Activated CD8-positive, alpha-beta memory T cell treated with anti-CD3 and anti-CD28 coated beads, Interleukin-2, amount 10 ng/mL, durations not matched to agents 7 days and 5 days (primary cell): ENCODE measurements at regions not wholly inside any gene's neighbourhood (a gene's known extent, or its start where the extent isn't known, plus 50 kb on each side); places are given as distances from the start of the nearest gene placed in this dataset.

ENCODE experiments used
- ATAC-seq: fragments of 150-1000 bp; cut with Tn5 transposase; one replicate; pipeline ENCODE4 v1.10.0; 2021; ENCODE audit warnings: moderate library complexity
- CTCF ChIA-PET: fragments of 350-600 bp; sonication (Branson Sonifier 250); formaldehyde crosslinking; loops from one replicate; lab custom pipeline; 2021; ENCODE audit warnings: antibody characterized with exemption; lab: Charles Lee
- DNase-seq: peaks from one replicate; pipeline ENCODE4 v3.0.0-alpha.2; 2020
- H3K27ac Mint-ChIP-seq: one replicate; pipeline ENCODE4 v1.8.0; 2021; ENCODE audit warnings: mild to moderate bottlenecking, mixed read lengths
- H3K27me3 Mint-ChIP-seq: one replicate; pipeline ENCODE4 v1.8.0; 2021; ENCODE audit warnings: mixed read lengths
- H3K36me3 Mint-ChIP-seq: one replicate; pipeline ENCODE4 v1.8.0; 2021; ENCODE audit warnings: mild to moderate bottlenecking, mixed read lengths
- H3K4me1 Mint-ChIP-seq: one replicate; pipeline ENCODE4 v1.8.0; 2021; ENCODE audit warnings: mixed read lengths
- H3K4me3 Mint-ChIP-seq: one replicate; pipeline ENCODE4 v1.8.0; 2021; ENCODE audit warnings: mild to moderate bottlenecking, moderate library complexity, mixed read lengths
- H3K9me3 Mint-ChIP-seq: one replicate; pipeline ENCODE4 v1.8.0; 2022; ENCODE audit warnings: low read depth, mixed read lengths

- Mint-ChIP-seq H3K27me3 (no peaks in the 10 kb centered on the region), H3K9me3 (peaks cover 9% of the 10 kb centered on the region), H3K27ac (no peak overlapping the region), H3K4me3 (no peak overlapping the region), H3K4me1 (no peaks in the 10 kb centered on the region), H3K36me3 (no peaks in the 10 kb centered on the region)
- ATAC-seq (no peak), DNase-seq (no peak)
- CTCF ChIA-PET: no interaction called here
Observed at GRCh38 chr4:62410371-62411003, 1210.4 kb downstream of the ADGRL3 start.

GRCh38 chr4:62408454-62408853, 1208.3 kb downstream of the ADGRL3 start:
- DNase-seq (no peak), ATAC-seq (no peak)
- Mint-ChIP-seq H3K4me3 (no peak overlapping the region), H3K36me3 (no peaks in the 10 kb centered on the region), H3K27me3 (no peaks in the 10 kb centered on the region), H3K27ac (no peak overlapping the region), H3K4me1 (no peaks in the 10 kb centered on the region), H3K9me3 (peaks cover 9% of the 10 kb centered on the region)
- CTCF ChIA-PET: no interaction called here

- CTCF ChIA-PET: no interaction called here
- no peaks in the 10 kb centered on the region for H3K27me3 Mint-ChIP-seq
- H3K9me3 Mint-ChIP-seq: peaks cover 9% of the 10 kb centered on the region
- no peaks in the 10 kb centered on the region for H3K36me3 Mint-ChIP-seq
- H3K4me1 Mint-ChIP-seq: no peaks in the 10 kb centered on the region
- H3K27ac Mint-ChIP-seq: no peak overlapping the region
- ATAC-seq (no peak), DNase-seq (no peak)
- no peak overlapping the region for H3K4me3 Mint-ChIP-seq
Observed at GRCh38 chr4:62407534-62407933, 1207.4 kb downstream of the ADGRL3 start.

DNA sequence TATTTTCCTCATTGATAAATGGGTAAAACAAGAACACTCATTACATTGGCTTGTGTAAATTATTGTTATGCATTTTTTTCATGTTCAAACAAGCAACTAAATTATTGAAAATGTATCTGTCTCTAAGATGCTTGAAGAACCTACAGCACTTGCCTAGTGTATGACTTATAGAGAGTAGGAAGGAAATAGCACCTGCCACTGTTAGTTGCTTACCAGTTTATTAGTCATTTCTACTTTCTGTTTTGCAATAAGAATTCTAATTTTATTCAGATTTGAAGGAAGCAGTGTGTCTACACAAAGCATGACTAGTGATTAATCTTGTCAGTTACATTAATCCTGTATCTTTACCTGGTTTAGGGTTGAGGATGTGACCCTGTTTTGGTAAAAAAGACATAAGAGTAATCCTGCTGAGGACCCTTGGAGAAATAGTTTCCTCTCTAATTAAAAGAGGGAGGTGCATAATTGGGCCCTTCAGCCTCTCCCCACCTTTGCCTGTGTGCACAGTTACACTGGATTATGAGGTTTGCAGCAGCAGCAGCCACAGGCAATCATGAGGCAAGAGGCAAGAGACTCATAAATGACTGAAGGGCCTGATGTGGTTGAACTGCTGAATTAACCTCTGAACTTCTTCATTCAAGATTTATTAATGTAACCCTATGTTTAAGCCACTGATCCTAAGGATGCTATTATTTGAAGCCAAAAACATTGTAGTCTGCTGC, 1202.1 kb downstream of the ADGRL3 start:
- Mint-ChIP-seq H3K4me1 (peaks cover 2% of the 10 kb centered on the region), H3K27ac (no peak overlapping the region), H3K9me3 (peaks cover 5% of the 10 kb centered on the region), H3K36me3 (no peaks in the 10 kb centered on the region), H3K27me3 (no peaks in the 10 kb centered on the region), H3K4me3 (no peak overlapping the region)
- DNase-seq (no peak), ATAC-seq (no peak)
- CTCF ChIA-PET: no interaction called here

- Mint-ChIP-seq H3K27me3 (no peaks in the 10 kb centered on the region), H3K27ac (no peak overlapping the region), H3K9me3 (peaks cover 2% of the 10 kb centered on the region), H3K36me3 (no peaks in the 10 kb centered on the region), H3K4me3 (no peak overlapping the region), H3K4me1 (peaks cover 2% of the 10 kb centered on the region)
- CTCF ChIA-PET: no interaction called here
- ATAC-seq (no peak), DNase-seq (no peak)
Observed at GRCh38 chr4:62399242-62399641, 1199.1 kb downstream of the ADGRL3 start.

GRCh38 chr4:62398318-62398717, 1198.2 kb downstream of the ADGRL3 start:
- CTCF ChIA-PET: no interaction called here
- H3K4me3 Mint-ChIP-seq: no peak overlapping the region
- H3K27ac Mint-ChIP-seq: no peak overlapping the region

DNA sequence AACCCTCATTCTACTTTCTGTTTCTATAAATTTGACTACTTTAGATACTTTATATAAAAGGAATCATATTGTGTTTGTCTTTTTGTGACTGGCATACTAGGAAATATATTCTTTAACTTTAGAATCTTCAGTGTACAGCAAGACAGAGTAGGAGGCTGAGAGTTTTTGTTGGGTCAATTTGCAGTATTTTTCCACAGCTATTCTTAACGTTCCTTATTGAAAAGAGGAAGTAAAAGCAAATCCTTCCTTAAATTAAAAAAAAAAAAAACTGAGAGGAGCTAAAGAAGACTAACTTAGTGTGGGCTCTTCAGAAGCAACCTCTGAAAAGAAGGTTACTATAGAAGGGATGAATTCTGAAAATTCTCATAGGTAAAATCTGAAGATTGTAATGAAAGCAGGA, 1194.6 kb downstream of the ADGRL3 start:
- peaks cover 2% of the 10 kb centered on the region for H3K4me1 Mint-ChIP-seq
- no peak overlapping the region for H3K4me3 Mint-ChIP-seq
- no peak overlapping the region for H3K27ac Mint-ChIP-seq
- no peaks in the 10 kb centered on the region for H3K36me3 Mint-ChIP-seq
- CTCF ChIA-PET: no interaction called here
- peaks cover 5% of the 10 kb centered on the region for H3K9me3 Mint-ChIP-seq
- no peaks in the 10 kb centered on the region for H3K27me3 Mint-ChIP-seq
- no peak for ATAC-seq
- DNase-seq: no peak

More at GRCh38 chr4:62398318-62398717, 1198.2 kb downstream of the ADGRL3 start:
- DNase-seq (no peak), ATAC-seq (no peak)
- peaks cover 2% of the 10 kb centered on the region for H3K4me1 Mint-ChIP-seq
- H3K36me3 Mint-ChIP-seq: no peaks in the 10 kb centered on the region
- no peaks in the 10 kb centered on the region for H3K27me3 Mint-ChIP-seq
- peaks cover 5% of the 10 kb centered on the region for H3K9me3 Mint-ChIP-seq

DNA sequence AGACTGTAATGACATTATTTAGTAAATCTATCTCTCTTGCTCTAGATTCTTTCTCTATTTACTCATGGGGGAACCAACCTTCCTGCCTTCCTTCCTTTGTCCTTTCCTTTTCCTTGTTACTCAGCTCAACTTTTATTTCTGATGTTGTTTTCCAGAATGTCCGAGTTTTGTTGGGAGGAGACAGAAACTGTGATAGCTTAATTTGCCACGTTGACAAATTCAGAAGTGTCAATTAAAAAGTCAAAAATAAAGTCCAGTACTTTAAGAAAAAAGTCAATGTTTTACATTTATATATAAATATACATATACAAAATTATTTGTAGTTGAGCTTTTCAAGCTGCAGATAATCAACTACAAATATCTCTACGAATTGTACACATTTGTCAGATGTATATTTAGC, 1187.7 kb downstream of the ADGRL3 start:
- Mint-ChIP-seq H3K9me3 (peaks cover 3% of the 10 kb centered on the region), H3K4me1 (no peaks in the 10 kb centered on the region), H3K4me3 (no peak overlapping the region), H3K27me3 (no peaks in the 10 kb centered on the region), H3K27ac (no peak overlapping the region), H3K36me3 (no peaks in the 10 kb centered on the region)
- no peak for ATAC-seq
- CTCF ChIA-PET: no interaction called here
- no peak for DNase-seq

DNA sequence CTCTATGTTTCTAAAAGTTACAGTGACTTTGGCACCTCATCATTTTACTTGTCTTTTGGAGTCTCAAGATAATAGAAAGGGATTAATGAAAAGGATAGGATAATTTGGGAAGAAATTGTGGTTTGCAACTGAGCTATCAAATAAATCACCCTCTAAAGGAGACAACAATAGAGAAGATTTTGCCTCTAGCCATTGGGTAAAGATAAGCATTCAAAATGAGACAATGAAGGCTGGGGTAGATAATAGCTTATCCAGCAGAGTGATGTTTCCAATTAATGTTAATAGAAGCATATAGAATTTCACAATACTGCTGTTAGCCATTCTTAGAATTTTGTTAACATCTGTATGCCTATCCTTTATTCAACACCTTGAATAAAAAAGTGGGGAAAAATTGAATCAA, 1177.6 kb downstream of the ADGRL3 start:
- CTCF ChIA-PET: no interaction called here
- Mint-ChIP-seq H3K27me3 (no peaks in the 10 kb centered on the region), H3K36me3 (no peaks in the 10 kb centered on the region), H3K9me3 (peaks cover 3% of the 10 kb centered on the region), H3K27ac (no peak overlapping the region), H3K4me1 (no peaks in the 10 kb centered on the region), H3K4me3 (no peak overlapping the region)
- DNase-seq (no peak), ATAC-seq (no peak)

DNA sequence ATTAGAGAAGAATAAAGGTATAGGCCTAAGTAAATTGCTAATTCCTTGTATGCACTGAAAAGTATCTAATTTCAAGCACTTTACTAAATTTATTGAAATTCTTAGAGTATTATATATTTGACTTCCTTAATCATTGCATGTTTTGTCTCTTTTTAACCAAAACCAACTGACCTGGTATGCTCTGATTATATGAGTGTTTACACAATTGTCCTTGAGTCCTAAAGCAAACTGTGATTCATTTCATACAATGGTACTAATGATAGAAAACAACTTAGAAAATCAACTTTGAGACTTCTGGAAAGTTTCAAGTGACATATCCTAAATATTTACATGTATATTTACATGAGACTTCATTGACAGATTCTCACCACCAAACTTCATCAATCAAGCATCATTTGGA, 1177.1 kb downstream of the ADGRL3 start:
- H3K27me3 Mint-ChIP-seq: no peaks in the 10 kb centered on the region
- no peaks in the 10 kb centered on the region for H3K4me1 Mint-ChIP-seq
- no peaks in the 10 kb centered on the region for H3K36me3 Mint-ChIP-seq
- no peak overlapping the region for H3K27ac Mint-ChIP-seq
- no peak overlapping the region for H3K4me3 Mint-ChIP-seq
- CTCF ChIA-PET: no interaction called here
- DNase-seq (no peak), ATAC-seq (no peak)
- peaks cover 3% of the 10 kb centered on the region for H3K9me3 Mint-ChIP-seq

GRCh38 chr4:62366939-62367338, 1166.8 kb downstream of the ADGRL3 start:
- H3K27ac Mint-ChIP-seq: no peak overlapping the region
- CTCF ChIA-PET: no interaction called here
- H3K4me1 Mint-ChIP-seq: no peaks in the 10 kb centered on the region
- ATAC-seq (no peak), DNase-seq (no peak)
- peaks cover 22% of the 10 kb centered on the region for H3K9me3 Mint-ChIP-seq
- H3K36me3 Mint-ChIP-seq: no peaks in the 10 kb centered on the region
- H3K27me3 Mint-ChIP-seq: no peaks in the 10 kb centered on the region
- no peak overlapping the region for H3K4me3 Mint-ChIP-seq

DNA sequence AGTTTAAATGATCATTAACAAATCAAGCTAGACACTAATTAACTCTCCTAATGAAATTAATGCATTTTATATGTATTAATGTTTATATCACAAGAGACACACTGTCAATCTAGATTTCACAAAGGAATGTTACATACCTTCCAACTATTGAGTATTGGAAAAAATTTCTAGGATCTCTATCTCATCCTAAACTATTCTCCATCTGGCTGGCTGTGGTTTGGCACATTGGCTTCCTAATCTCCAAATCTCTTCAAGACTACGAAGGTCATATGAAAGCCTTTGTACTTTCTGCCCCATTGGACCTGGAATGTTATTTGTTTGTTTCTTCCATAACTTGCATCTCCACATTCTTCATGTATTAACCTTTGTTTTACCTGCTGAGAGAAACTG, 1160.0 kb downstream of the ADGRL3 start:
- DNase-seq (no peak), ATAC-seq (no peak)
- no peaks in the 10 kb centered on the region for H3K36me3 Mint-ChIP-seq
- no peaks in the 10 kb centered on the region for H3K27me3 Mint-ChIP-seq
- H3K9me3 Mint-ChIP-seq: peaks cover 9% of the 10 kb centered on the region
- no peak overlapping the region for H3K4me3 Mint-ChIP-seq
- CTCF ChIA-PET: no interaction called here
- no peaks in the 10 kb centered on the region for H3K4me1 Mint-ChIP-seq
- no peak overlapping the region for H3K27ac Mint-ChIP-seq

GRCh38 chr4:62359441-62360155, 1159.5 kb downstream of the ADGRL3 start:
- no peaks in the 10 kb centered on the region for H3K4me1 Mint-ChIP-seq
- H3K27ac Mint-ChIP-seq: no peak overlapping the region
- H3K4me3 Mint-ChIP-seq: no peak overlapping the region
- H3K27me3 Mint-ChIP-seq: no peaks in the 10 kb centered on the region
- peaks cover 5% of the 10 kb centered on the region for H3K9me3 Mint-ChIP-seq
- H3K36me3 Mint-ChIP-seq: no peaks in the 10 kb centered on the region
- ATAC-seq: no peak
- CTCF ChIA-PET: no interaction called here
- no peak for DNase-seq

DNA sequence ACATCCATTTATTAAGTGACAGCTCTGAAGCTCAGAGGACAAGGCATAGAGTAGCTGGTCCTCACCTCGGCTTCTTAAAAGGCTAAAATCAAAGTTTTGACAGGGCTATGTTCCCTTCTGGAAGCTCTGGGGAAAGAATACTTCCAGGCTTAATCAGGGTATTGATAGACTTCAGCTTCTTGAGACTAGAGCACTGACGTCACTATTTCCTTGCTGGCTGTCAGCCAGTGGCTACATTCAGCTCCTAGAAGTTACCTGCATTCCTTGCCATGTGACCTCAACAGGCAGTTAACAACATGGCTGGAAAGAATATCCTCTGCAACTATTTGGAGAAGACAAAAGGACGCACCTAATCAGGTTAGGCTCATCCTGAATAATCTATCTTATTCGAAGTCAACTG, 1144.8 kb downstream of the ADGRL3 start:
- no peaks in the 10 kb centered on the region for H3K4me1 Mint-ChIP-seq
- no peaks in the 10 kb centered on the region for H3K36me3 Mint-ChIP-seq
- no peaks in the 10 kb centered on the region for H3K27me3 Mint-ChIP-seq
- H3K27ac Mint-ChIP-seq: no peak overlapping the region
- peaks cover 13% of the 10 kb centered on the region for H3K9me3 Mint-ChIP-seq
- ATAC-seq (no peak), DNase-seq (no peak)
- CTCF ChIA-PET: no interaction called here
- H3K4me3 Mint-ChIP-seq: no peak overlapping the region
